ENCODE measurements at regions not wholly inside any gene's neighbourhood (a gene's known extent, or its start where the extent isn't known, plus 50 kb on each side); places are given as distances from the start of the nearest gene placed in this dataset.

DNA sequence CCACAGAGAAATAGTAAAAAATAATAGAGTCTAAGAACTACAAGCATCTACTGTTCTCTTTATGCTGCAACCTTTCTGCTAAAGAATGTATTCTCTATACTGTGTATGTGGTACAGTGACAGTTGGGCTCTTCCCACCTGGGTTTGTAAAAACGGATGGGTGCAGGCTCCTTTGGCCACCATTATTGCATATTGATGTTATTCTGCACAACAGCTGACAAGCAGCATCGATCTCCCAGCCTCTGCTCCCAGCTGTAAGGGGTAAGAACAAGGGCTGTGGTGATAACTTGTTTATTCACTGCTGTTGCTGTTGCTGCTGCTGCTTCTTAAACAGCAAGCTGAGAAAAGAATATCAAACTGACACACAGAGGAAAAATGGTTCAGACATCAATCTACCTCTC, 56.1 kb downstream of the KCNRG start:
- DNase-seq, result no peak
- ATAC-seq (ENCODE audit: poor library complexity), result no peak
- intact Hi-C loops (cut with DNase I), result no loop called here

DNA sequence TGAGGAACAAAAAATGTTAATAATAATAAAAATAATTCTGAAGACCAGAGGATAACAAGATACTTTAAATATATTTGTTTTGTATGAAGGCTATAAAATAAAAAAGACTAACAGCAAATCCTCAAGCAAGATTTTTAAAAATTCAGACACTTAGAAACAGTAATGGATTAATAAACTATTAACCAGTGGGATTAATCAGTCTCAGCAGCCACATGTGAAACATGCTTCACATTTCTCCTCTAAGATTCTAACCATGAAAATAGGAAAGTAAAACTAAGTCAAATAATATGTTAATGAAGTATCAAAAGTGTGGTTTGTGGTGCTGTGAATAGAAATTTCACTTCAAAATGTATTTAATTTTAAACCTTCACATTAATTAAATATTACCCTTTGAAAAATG, 57.4 kb downstream of the KCNRG start:
- ATAC-seq (ENCODE audit: poor library complexity) (no peak), DNase-seq (no peak)
- intact Hi-C loops (cut with DNase I), result no loop called here

DNA sequence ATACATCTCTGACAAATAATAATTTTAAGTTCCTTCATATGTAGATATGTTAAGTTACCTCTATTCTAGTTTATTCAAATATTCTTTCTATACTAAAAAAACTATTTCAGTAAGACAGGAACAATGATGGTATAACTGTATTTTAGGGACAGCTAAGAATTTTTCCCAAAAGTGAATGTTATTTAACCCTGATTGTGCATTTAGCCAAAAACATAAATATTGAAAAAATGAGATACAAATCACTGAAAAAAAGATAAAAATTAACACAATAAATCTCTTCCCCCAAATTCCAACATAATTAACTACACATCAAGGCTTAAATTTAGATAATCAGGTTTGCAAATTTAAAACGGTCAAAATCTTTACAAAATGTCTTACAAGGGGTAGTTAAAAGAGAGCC, 58.1 kb downstream of the KCNRG start:
- ATAC-seq (ENCODE audit: poor library complexity), result no peak
- intact Hi-C loops (cut with DNase I), result no loop called here
- no peak for DNase-seq

DNA sequence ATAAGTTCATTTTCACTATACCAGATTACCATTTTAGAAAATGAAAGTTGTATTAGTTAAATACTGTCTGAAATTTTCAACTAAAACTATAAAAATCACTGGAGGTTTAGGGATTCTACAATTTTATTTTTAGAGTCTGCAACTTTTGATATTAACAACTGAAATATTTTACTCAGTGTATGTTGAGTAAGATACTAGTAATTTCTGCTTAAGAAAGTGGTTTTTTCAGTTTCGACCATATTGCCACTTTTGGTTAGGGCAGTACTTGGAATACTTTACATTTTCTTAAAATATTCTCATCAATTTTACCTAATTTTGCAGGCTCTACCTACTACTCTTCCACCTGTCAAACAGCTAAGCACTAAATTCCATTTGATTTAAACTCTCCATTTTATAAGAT, 59.6 kb downstream of the KCNRG start:
- ATAC-seq (ENCODE audit: poor library complexity), result no peak
- intact Hi-C loops (cut with DNase I), result no loop called here
- no peak for DNase-seq

DNA sequence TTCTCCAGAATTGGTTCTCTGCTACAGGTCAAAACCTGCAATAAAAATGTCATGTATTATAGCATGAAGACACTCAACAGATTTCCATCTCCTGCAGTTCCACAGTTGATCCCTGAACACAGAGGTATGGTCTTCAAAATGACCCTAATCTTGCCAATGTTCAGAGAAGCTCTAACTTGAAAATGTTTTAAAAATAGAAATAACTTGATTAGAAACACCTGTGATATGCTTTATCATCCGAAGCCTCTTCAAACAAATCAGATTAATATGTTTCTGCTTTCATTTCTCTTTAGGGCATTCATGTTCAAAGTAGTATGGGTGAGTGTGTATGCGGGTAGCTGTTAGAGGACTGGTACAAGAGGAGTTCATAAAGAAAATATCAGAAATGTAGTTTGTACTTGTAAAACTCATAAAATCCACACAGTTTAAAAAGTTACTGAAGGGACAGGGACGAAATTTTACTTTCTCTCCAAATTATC, 60.4 kb downstream of the KCNRG start:
- no peak for DNase-seq
- ATAC-seq (ENCODE audit: poor library complexity), result no peak
- intact Hi-C loops (cut with DNase I), result no loop called here

DNA sequence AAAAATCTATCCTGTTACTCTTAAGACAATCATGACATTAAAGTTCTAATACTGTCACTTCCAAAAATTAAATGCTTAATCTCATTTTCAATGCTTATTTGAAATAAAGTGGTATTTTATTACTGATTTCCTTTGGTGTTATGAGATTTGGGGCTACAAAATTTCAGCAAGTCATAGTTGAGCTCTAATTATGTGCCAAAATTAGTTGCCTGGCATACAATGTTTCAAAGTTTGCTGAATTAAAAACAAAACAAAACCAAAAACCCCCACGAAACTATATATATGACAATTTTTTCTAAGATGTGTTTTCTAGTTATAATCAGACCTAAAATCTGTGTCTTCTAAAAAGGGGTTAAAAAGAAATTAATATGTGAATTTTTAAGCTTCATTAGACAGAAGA, 62.2 kb downstream of the KCNRG start:
- no peak for DNase-seq
- intact Hi-C loops (cut with DNase I), result no loop called here
- no peak for ATAC-seq (ENCODE audit: poor library complexity)

DNA sequence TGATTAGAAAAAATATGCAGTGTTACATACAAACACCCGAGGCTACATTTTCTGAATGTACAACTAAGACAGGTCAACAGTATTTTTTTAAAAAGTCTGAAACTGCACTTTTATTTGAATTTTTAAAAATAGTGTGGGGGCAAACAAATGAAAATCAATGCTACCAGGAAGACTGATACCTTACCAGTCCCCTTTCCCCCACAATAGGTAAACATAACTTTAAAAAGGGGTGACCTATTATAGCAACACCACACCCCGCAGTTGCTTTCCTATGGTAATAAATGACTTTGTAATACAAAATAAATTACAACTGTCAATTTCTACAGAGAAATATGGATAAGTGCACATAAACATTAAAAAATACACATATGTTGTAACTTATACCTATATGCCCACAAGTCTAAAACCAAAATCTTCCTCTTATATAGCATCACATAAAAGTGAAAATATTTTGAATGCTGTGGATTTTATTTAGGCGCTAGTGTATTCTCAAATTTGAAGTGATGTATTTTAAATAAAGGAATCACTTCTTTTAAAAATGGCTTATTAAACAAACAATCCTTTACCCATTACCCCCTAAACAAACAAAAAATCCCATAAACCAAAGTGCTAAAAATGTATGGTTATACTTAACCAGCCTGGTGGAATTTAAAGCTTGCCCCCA, 63.1 kb downstream of the KCNRG start:
- ATAC-seq (ENCODE audit: poor library complexity) (no peak), DNase-seq (no peak)
- intact Hi-C loops (cut with DNase I), result no loop called here

DNA sequence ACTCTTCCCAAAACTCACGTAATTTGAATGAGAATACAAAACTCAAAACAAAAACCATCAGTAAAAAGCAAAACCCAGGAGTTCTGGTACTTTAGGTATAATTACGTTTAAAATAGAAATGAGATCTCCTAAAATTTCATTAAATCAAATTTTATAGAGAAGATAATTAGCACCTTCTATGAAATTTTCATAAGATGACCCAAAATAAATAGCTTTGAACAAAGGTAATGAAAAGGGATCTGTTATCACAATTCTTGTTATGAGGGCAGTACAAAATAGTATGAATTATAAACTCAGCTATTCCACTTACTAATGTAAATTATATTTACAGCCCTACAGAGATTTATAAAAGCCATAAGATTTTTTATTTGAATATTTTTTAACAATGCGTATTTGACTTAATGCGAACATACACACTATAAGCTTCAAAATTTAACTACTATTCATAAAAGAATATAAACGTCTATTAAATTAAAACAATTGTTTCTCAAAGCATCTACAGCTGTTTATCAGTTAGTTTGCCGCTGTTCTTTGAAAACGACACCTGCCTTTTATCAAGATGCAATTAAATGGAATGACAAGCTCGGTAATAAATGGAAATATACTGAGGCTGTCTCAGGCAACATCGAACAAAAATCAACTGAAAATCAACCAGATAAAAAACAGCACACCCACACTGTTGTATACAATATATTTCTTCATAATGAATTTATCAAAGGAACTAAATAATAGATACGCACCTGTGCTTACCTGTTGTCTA, 63.8 kb downstream of the KCNRG start:
- DNase-seq, result no peak
- ATAC-seq (ENCODE audit: poor library complexity), result no peak
- intact Hi-C loops (cut with DNase I), result no loop called here

DNA sequence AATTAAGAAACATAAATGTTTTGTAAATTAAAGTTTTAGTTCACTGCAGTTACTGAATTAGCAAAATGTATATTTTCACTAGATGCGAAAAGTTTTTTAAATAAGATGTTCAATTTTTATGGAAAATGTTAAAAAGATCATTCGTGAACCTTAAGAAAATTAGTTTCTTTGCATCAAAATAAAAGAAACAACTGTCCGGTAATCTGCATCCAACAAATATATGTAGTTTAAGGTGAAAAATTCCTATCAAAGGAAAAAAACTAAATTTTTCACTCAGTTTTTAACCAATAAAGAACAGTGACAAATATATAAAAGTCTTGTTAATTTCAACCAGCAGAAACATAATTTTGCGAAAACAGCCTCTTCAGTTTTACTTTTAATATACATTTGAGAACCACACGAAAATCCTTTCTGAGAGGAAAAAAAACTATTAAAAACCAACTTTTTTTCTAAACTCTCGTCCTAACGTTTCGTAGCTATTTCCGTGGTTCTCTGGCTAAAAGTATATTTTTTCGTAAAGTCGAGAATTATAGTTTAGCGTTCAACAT, 64.5 kb downstream of the KCNRG start:
- DNase-seq (no peak), ATAC-seq (ENCODE audit: poor library complexity) (no peak)
- intact Hi-C loops (cut with DNase I), result loop anchor here (5.0 to 10.0 kb wide), 3 partner anchors 82 to 725 kb away; partner anchors contain the start of gene TRIM13

DNA sequence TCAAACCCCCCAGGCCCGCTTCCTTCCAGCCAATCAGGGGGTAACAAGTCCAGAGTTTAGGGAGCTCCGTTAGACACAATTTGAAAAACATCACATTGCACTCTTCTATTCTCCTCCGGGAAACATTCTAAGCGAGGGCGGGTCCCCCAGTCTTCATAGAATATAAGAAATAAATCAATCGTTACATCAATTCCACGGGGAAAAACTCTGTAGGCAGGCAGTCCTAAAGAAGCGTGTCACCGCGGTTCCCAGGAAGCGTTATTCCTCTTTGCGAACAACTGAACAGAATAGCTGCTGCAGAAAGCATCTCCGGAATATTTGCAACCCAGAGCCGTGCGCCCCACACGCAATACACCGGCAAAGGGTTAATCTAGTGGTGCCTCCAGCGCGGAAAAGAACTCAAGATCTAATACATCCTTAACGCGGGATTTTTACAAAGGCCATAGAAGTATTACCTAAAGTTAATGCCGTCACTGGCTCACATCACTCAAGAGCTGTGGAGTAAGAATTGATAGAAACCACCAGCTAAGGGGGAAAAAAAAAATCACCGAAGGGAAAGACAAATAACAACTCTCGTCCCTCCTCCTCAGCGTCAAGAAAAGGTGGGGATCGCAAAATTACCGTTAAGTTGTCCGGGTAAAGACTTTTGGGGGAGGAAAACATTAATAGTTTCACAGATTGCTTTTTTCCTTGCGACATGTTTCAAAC, 65.1 kb downstream of the KCNRG start:
- DNase-seq, result no peak
- intact Hi-C loops (cut with DNase I), result loop anchor here (5.0 to 10.0 kb wide), 3 partner anchors 83 to 724 kb away; partner anchors contain the start of gene TRIM13
- no peak for ATAC-seq (ENCODE audit: poor library complexity)

DNA sequence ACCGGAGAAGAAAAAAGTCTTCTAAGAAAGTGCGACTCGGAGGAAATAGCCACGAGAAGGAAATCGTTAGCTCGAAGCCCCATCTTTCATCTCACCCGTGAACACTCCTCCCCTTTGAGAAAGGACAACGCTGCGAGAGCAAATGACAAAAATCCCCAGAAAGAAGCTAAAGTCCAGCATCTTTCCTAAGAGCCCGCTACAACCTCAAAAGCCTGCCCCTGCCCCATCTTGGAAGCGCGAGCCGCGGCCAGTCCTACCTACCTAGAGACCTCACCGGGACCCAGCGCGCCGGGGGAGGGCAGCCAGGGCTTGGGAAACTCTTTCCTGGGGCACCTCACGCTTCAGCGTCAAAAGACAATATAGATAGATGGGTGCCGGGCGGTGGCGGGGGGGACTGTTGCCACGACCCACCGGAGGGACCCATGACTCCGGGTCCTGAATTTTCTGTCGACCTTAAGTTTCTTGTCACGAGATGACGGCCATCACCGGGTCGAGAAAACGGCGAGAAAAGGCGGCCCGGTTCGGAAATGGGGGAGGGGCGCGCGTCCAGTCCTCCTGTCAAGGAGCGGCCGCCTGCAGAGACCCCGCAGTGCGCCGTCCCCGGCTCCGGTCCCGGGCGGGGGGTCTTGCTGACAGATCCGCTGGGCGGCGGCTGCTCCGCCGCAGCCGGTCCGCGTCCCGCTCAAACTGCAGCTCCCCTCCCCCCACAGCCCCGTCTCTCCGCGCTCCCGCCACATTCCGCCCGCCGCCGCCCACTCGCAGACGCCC, 65.9 kb downstream of the KCNRG start:
- intact Hi-C loops (cut with DNase I), result loop anchor here (5.0 to 10.0 kb wide), 3 partner anchors 84 to 724 kb away; partner anchors contain the start of gene TRIM13
- peak; percentile 68 for DNase-seq
- ATAC-seq (ENCODE audit: poor library complexity), result peak; percentile 27

DNA sequence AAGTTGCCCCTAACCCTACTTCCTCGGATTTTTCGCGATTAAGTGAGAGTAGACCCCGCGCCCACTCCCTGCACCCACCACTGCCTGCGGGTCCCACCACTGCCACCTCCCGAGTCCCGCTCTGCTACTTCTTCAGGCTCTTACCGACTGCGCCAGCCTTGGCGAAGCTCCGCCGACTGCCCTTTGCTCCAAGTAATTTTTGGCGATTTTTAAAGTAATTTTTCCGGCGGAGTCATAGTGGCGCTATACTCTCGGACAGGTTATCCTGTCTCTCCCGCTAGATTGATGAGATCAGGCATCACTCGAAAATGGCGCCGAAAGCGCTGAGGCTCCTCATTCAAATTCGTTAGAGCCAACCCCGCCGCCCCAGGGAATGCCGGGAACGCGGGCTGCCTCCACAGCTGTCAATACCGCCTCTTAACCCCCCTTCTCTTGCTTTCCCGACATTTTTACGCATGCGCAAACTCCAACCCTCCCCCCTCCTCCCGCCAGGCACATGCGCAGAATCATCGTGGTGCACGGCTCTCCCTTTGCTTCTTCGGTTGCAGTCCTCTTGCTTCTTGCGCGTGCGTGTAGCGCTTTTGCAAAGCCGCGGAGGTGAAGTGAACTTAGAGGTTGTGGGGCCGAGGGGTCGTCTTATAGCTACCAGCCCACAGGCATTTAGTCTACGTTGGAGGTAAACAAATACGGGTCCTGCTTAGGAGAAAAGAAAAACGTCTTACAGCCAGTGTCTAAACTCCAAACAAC, 66.6 kb downstream of the KCNRG start:
- ATAC-seq (ENCODE audit: poor library complexity) (peak; percentile 97), DNase-seq (peak; percentile 98)
- intact Hi-C loops (cut with DNase I), result loop anchor here (2.0 to 10.0 kb wide), 4 partner anchors 43 to 723 kb away; partner anchors contain the start of gene TRIM13

DNA sequence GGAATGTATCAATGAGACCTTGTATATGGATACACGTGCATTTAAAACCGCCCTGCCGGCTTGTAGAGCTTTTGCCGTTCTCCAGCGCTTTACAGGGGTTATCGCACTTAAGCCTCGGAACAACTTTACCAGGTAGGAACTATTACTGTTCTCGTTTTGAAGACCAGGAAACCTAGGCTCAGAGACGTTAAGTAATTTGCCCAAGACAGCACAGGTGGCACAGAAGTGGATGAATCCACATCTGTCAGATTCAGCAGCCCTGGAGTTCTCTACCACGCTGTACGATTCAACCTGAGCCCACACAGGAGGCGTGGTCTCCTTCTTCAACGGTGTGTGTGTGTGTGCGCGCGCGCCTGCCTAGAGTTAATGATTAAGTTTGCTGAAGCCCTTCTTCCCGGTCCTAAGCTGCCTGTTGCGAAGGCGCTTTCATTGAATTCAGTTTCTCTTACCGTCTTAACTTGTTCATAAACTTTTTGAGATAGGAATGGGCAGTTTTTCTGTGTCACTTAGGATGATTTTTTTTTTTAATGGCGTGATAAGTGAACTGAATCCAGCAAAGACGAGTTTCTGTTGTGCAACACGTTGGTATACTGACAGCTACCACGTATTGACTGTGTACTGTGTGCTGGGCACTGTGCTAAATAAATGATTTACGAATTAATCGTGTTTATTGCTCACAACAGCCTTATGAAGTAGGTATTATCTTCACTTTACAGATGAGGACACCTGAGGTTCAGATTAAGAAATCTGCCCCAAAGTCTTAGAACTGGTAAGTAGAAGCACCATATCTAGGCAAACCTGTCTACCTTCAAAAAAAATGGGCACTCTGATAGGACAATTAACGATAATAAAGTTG, 67.4 kb downstream of the KCNRG start:
- ATAC-seq (ENCODE audit: poor library complexity), result peak; percentile 49
- DNase-seq, result peak; percentile 70
- intact Hi-C loops (cut with DNase I), result loop anchor here (2.0 to 10.0 kb wide), 4 partner anchors 42 to 722 kb away; partner anchors contain the start of gene TRIM13

DNA sequence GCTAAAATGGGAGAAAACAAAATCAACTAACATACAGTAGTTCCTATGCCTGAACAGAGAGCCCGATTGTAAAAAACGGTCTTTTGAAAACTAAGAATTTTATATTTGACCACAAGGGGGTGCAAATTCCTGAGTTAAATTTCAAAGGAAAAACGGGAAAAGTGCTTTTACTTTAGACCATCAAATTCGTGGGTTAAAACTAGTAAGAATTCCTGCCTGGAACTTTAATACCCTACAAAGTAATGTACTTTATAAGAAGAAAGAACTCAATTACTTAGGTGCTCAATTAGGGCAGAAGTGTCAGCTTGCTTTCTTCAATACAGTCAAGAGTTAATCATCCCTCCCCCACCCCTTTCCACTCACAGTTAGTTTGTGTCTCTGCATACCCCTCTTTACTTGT, 69.8 kb downstream of the KCNRG start:
- intact Hi-C loops (cut with DNase I), result loop anchor here (10.0 kb wide), 2 partner anchors 440 to 720 kb away; no protein-coding TSS in a partner anchor
- no peak for ATAC-seq (ENCODE audit: poor library complexity)

DNA sequence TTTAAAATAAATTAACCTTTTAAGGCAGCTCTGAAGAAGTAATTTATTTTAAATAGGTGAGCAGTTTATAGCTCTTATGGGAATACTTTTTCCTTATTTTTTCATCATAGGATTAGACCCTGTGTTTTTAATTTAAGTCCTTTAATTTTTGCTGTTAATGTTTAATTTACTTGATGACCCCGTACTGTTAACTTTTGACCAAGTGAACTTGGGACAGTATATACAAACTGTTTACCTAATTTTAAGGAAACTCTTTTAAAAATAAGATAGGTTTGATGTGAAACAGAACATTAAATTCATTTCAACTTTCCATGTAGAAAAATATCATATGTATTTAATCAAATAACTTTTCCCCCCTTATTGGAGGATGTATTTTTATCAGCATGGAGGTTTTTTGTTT, 74.4 kb downstream of the KCNRG start:
- no peak for ATAC-seq (ENCODE audit: poor library complexity)
- intact Hi-C loops (cut with DNase I), result loop anchor here (10.0 kb wide), 2 partner anchors 435 to 715 kb away; no protein-coding TSS in a partner anchor
- no peak for DNase-seq

More for the DNA sequence above, 69.8 kb downstream of the KCNRG start:
- DNase-seq, result no peak

DNA sequence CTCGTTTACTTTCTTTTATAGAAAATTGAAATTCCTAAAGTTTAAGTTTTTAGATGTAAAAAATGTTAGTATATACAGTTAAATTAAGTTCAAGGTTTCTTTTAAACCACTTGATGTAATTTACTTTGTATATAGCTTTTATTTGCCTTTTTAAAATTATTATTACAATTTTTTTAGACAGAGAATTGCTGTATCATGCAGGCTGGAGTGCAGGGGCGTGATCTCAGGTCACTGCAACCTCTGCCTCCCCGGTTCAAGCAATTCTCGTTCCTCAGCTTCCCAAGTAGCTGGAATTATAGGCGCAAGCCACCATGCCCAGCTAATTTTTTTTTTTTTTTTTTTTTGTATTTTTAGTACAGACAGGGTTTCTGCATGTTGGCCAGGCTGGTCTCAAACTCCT, 75.0 kb downstream of the KCNRG start:
- intact Hi-C loops (cut with DNase I), result no loop called here
- ATAC-seq (ENCODE audit: poor library complexity) (no peak), DNase-seq (no peak)
